SK-MEL-5 (cell line): ENCODE measurements at regions not wholly inside any gene's neighbourhood (a gene's known extent, or its start where the extent isn't known, plus 50 kb on each side); places are given as distances from the start of the nearest gene placed in this dataset.
A peak's percentile ranks its signal among the peaks of the same experiment; 100 is the strongest.
"Not testable (repeated sequence)": the region's sequence is repeated elsewhere in the genome, so short reads cannot be mapped to it uniquely, and the experiment has no call there.

Experiments
- DNase-seq: peaks from one replicate; pipeline ENCODE4 v3.0.0-alpha.2; 2016; ENCODE audit warnings: low read depth, low spot score
- in situ Hi-C: cut with HindIII; loops from 2 replicates; pipeline ENCODE4 v1.10.0; 2016; ENCODE audit warnings: low sequenced_read_pairs, high pct_unique_total_duplicates, low pct_unique_long_range_greater_than_20kb

GRCh38 chrX:97915390-97915789, 1031.7 kb downstream of the RPA4 start:
- in situ Hi-C loops, DNase-seq: not testable (repeated sequence)

- DNase-seq, in situ Hi-C loops: not testable (repeated sequence)
Observed at GRCh38 chrX:97921223-97921622, 1037.5 kb downstream of the RPA4 start.

GRCh38 chrX:97931586-97931985, 1047.9 kb downstream of the RPA4 start:
- DNase-seq: no peak
- in situ Hi-C loops: no loop called here

GRCh38 chrX:97936296-97936695, 1052.6 kb downstream of the RPA4 start:
- in situ Hi-C loops: no loop called here
- no peak for DNase-seq

- peak; percentile 34 for DNase-seq
- in situ Hi-C loops: no loop called here
Observed at GRCh38 chrX:97938706-97939105, 1055.0 kb downstream of the RPA4 start.

GRCh38 chrX:97968376-97969163, 1084.9 kb downstream of the RPA4 start:
- in situ Hi-C loops: no loop called here
- no peak for DNase-seq

GRCh38 chrX:97984641-97985040, 1100.9 kb downstream of the RPA4 start:
- no peak for DNase-seq
- in situ Hi-C loops: no loop called here

- DNase-seq: no peak
- in situ Hi-C loops: no loop called here
Observed at GRCh38 chrX:97985096-97985495, 1101.4 kb downstream of the RPA4 start.

- in situ Hi-C loops: no loop called here
- no peak for DNase-seq
Observed at GRCh38 chrX:97987979-97988378, 1104.3 kb downstream of the RPA4 start.

GRCh38 chrX:97995834-97996233, 1112.1 kb downstream of the RPA4 start:
- no peak for DNase-seq
- in situ Hi-C loops: no loop called here

GRCh38 chrX:98028691-98029090, 1145.0 kb downstream of the RPA4 start:
- in situ Hi-C loops: no loop called here
- no peak for DNase-seq

- in situ Hi-C loops: no loop called here
- DNase-seq: no peak
Observed at GRCh38 chrX:98029861-98030260, 1146.2 kb downstream of the RPA4 start.

GRCh38 chrX:98057176-98057575, 1173.5 kb downstream of the RPA4 start:
- in situ Hi-C loops: no loop called here
- DNase-seq: no peak

GRCh38 chrX:98065151-98065550, 1181.4 kb downstream of the RPA4 start:
- in situ Hi-C loops: no loop called here
- DNase-seq: no peak

- no peak for DNase-seq
- in situ Hi-C loops: no loop called here
Observed at GRCh38 chrX:98067611-98068010, 1183.9 kb downstream of the RPA4 start.

- DNase-seq: no peak
- in situ Hi-C loops: no loop called here
Observed at GRCh38 chrX:98068024-98068580, 1184.4 kb downstream of the RPA4 start.

- in situ Hi-C loops: no loop called here
- no peak for DNase-seq
Observed at GRCh38 chrX:98071331-98071730, 1187.6 kb downstream of the RPA4 start.

GRCh38 chrX:98077440-98077839, 1193.7 kb downstream of the RPA4 start:
- in situ Hi-C loops: no loop called here
- no peak for DNase-seq

GRCh38 chrX:98111684-98112083, 1228.0 kb downstream of the RPA4 start:
- no peak for DNase-seq
- in situ Hi-C loops: no loop called here
